ENCODE measurements at regions not wholly inside any gene's neighbourhood (a gene's known extent, or its start where the extent isn't known, plus 50 kb on each side); places are given as distances from the start of the nearest gene placed in this dataset.

DNA sequence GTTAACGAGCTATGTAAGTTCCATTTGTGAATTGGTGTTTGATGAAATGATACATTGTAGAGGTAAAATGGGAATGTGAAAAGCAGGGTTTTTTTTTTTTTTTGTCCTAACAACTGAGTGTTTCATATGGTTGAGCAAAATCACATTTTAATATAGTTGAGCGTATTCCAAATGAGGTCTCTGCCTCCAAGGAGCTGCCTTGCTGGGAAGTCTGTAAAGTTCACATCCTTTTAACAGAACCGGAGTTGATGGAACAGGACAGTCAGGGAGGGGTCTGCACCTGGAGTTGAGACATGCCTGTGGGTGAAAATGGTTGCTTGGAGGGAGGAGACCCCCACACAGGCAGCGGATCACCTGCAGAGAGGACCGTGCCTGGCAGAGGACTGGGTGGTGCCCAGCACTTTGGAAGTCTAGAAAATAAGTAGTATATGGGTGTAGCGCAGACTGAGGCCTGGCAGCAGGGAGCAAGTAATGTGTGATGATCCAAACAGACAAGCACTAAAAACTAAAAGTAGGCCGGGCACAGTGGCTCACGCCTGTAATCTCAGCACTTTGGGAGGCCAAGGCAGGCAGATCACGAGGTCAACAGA, 75.2 kb upstream of the UBAC2 start:
- no peak for DNase-seq

GRCh38 chr13:99126821-99127220, 73.8 kb upstream of the UBAC2 start:
- no peak for DNase-seq

GRCh38 chr13:99129050-99129449, 71.6 kb upstream of the UBAC2 start:
- DNase-seq = no peak

GRCh38 chr13:99129951-99130350, 70.7 kb upstream of the UBAC2 start:
- DNase-seq = no peak

DNA sequence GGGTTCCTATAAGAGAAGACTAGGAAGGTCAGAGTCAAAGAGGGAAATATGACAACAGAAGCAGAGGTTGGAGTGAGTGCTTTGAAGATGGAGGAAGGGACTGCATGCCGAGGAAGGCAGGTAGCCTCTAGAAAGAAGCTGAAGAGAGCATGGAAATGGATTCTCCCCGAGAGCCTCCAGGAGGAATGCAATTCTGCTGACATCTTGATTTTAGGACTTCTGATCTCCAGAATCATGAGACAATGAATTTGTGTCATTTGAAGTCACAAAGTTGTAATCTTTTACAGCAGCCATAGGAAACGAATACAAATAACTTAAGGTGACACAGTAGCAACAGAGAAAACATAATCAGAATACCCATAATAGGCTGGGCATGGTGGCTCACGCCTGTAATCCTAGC, 69.2 kb upstream of the UBAC2 start:
- DNase-seq = no peak

DNA sequence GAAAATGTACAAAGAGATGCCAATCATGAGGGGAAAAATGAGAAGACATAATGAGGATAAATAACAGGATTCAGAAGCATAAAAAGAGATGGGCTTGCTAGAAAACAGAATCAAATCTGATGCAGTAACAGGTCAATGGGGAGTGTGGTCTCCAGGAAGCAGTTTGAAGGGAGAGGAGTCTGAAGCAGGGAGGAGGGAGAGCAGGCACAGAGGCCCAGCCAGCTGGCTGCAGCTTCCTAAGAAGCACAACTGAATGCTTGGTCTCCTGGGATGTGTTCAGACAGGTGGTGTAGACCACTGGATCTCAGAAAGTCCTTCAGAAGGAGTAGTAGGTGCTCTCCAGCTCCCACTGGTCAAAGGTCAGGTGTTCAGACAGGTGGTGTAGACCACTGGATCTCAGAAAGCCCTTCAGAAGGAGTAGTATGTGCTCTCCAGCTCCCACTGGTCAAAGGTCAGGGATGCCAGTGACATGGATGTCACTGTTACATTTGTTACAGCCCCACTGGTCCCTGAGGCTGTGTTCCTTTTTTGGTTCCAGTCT, 68.3 kb upstream of the UBAC2 start:
- no peak for DNase-seq

DNA sequence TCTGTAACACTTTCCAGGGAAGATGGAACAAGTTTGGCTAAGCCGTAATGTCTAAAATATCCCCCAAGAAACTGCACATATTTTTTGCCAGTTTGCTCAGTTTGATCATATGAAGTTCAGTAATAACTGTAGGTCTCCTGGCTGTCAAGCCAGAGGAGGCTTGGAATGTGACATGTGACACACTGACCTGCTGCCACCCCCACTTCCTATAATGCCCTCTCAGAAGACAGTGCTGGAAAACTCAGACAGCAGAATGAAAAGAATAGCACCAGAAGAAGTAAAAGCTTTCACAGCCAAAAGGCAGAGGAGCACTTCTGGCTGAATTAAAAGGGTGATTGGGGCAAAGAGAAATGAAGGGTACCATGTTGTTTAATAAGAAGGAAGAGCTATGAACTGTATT, 67.4 kb upstream of the UBAC2 start:
- DNase-seq = no peak

- DNase-seq = no peak
These were observed 66.8 kb upstream of the UBAC2 start for GRCh38 chr13:99133848-99134247.

DNA sequence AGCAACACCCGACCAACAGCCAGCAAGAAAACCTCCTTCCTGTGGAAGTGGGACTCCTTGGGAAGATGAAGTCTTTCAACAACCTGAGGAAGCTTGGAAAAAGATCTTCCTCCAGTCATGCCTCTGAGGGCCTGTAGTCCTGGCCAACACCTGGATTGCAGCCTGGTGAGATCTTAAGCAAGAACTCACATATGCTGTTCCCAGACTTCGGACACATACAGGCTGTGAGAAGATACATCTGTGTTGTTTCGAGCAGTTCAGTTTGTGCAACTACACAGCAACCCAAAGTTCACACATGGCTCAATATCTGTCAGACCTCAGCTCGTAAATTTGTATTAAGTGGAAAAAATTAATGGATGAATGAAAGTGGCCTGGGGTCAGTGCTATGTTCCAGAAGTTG, 65.1 kb upstream of the UBAC2 start:
- no peak for DNase-seq

DNA sequence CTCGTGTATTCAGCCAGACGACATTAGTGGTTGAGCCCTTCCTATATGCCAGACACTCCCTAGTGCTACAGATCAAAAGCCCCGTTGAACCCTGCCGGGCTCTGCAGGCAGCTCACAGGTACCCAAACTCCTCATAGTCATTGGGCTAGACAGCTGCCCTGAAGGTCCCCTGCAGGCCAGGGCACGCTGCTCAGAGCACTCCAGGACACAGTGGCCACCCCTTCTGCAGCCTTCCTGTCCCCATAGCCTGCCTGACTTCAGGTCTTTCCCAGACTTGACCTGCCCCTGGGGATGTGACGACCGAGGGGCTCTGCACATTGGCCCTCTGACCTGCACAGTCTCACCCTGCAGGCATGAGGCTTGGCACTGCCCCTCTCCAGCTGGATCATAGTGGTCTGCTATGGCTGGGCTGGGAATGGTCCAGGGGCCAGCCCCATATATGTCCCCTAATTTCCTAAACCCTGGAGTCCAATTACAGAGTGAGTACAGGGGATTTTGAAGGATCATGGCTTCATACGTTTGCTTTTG, 64.2 kb upstream of the UBAC2 start:
- no peak for DNase-seq

GRCh38 chr13:99140831-99141230, 59.8 kb upstream of the UBAC2 start:
- no peak for DNase-seq

GRCh38 chr13:99143904-99144303, 56.8 kb upstream of the UBAC2 start:
- DNase-seq = no peak

- DNase-seq = no peak
These were observed 56.3 kb upstream of the UBAC2 start for GRCh38 chr13:99144306-99144705.

GRCh38 chr13:99145461-99145860, 55.2 kb upstream of the UBAC2 start:
- DNase-seq = no peak

GRCh38 chr13:99150575-99151361, 49.9 kb upstream of the UBAC2 start:
- no peak for DNase-seq

Data from NCI-H446 (cell line).